ENCODE measurements at regions not wholly inside any gene's neighbourhood (a gene's known extent, or its start where the extent isn't known, plus 50 kb on each side); places are given as distances from the start of the nearest gene placed in this dataset.

- POLR2A ChIA-PET, result no interaction called here
Observed at GRCh38 chr18:71107244-71107643, 818.4 kb downstream of the SOCS6 start.

GRCh38 chr18:71106701-71107100, 817.9 kb downstream of the SOCS6 start:
- POLR2A ChIA-PET, result no interaction called here
- Mint-ChIP-seq H3K36me3 (ENCODE audit: insufficient read depth, unreplicated experiment) (no peaks in the 10 kb centered on the region), H3K27ac (ENCODE audit: low read depth, unreplicated experiment) (no peak overlapping the region), H3K4me3 (ENCODE audit: unreplicated experiment) (no peak overlapping the region), H3K4me1 (ENCODE audit: insufficient read depth, unreplicated experiment) (peaks cover 9% of the 10 kb centered on the region), H3K27me3 (ENCODE audit: insufficient read depth, unreplicated experiment) (peaks cover 11% of the 10 kb centered on the region), H3K9me3 (ENCODE audit: unreplicated experiment) (no peaks in the 10 kb centered on the region)
- CTCF ChIA-PET, result interaction anchor here (0.5 kb wide), 1 partner anchor 1113 kb away, joined by 4 read pairs; no protein-coding TSS in a partner anchor
- intact Hi-C loops (cut with micrococcal nuclease), result no loop called here
- TF ChIP-seq CTCF (IDR thresholded peaks at IDR 0.05; ENCODE audit: unreplicated experiment), result no peak
- no TSS peak for BruUV-seq (replicated peaks)
- no peak for DNase-seq (ENCODE audit: unreplicated experiment)

More at GRCh38 chr18:71107244-71107643, 818.4 kb downstream of the SOCS6 start:
- H3K4me1 Mint-ChIP-seq (ENCODE audit: insufficient read depth, unreplicated experiment), result peaks cover 9% of the 10 kb centered on the region
- CTCF ChIA-PET, result interaction anchor here (0.5 kb wide), 1 partner anchor 1113 kb away, joined by 4 read pairs; no protein-coding TSS in a partner anchor
- DNase-seq (ENCODE audit: unreplicated experiment), result no peak
- TF ChIP-seq CTCF (IDR thresholded peaks at IDR 0.05; ENCODE audit: unreplicated experiment), result no peak
- H3K4me3 Mint-ChIP-seq (ENCODE audit: unreplicated experiment), result no peak overlapping the region
- no peaks in the 10 kb centered on the region for H3K36me3 Mint-ChIP-seq (ENCODE audit: insufficient read depth, unreplicated experiment)
- H3K27ac Mint-ChIP-seq (ENCODE audit: low read depth, unreplicated experiment), result no peak overlapping the region
- H3K9me3 Mint-ChIP-seq (ENCODE audit: unreplicated experiment), result no peaks in the 10 kb centered on the region
- no TSS peak for BruUV-seq (replicated peaks)
- intact Hi-C loops (cut with micrococcal nuclease), result no loop called here
- peaks cover 11% of the 10 kb centered on the region for H3K27me3 Mint-ChIP-seq (ENCODE audit: insufficient read depth, unreplicated experiment)

GRCh38 chr18:71105994-71106546, 817.2 kb downstream of the SOCS6 start:
- BruUV-seq (replicated peaks), result no TSS peak

More at GRCh38 chr18:71105994-71106546, 817.2 kb downstream of the SOCS6 start:
- no peak overlapping the region for H3K27ac Mint-ChIP-seq (ENCODE audit: low read depth, unreplicated experiment)
- H3K4me1 Mint-ChIP-seq (ENCODE audit: insufficient read depth, unreplicated experiment), result peaks cover 9% of the 10 kb centered on the region
- no peak for DNase-seq (ENCODE audit: unreplicated experiment)
- peaks cover 11% of the 10 kb centered on the region for H3K27me3 Mint-ChIP-seq (ENCODE audit: insufficient read depth, unreplicated experiment)
- H3K4me3 Mint-ChIP-seq (ENCODE audit: unreplicated experiment), result no peak overlapping the region
- H3K36me3 Mint-ChIP-seq (ENCODE audit: insufficient read depth, unreplicated experiment), result no peaks in the 10 kb centered on the region
- no peak for TF ChIP-seq CTCF (IDR thresholded peaks at IDR 0.05; ENCODE audit: unreplicated experiment)
- intact Hi-C loops (cut with micrococcal nuclease), result no loop called here
- H3K9me3 Mint-ChIP-seq (ENCODE audit: unreplicated experiment), result no peaks in the 10 kb centered on the region
- CTCF ChIA-PET, result interaction anchor here (0.7 kb wide), 1 partner anchor 750 kb away, joined by 4 read pairs; no protein-coding TSS in a partner anchor
- POLR2A ChIA-PET, result no interaction called here

Measured in MCF 10A (cell line).